MCF 10A (cell line): ENCODE measurements at regions not wholly inside any gene's neighbourhood (a gene's known extent, or its start where the extent isn't known, plus 50 kb on each side); places are given as distances from the start of the nearest gene placed in this dataset.
"Not testable (repeated sequence)": the region's sequence is repeated elsewhere in the genome, so short reads cannot be mapped to it uniquely, and the experiment has no call there.

Source experiments
- BruUV-seq: library from RNA; stranded (reverse); fragments of 400-500 nt; replicated peaks from 2 replicates; lab custom pipeline; 2021; lab: Mats Ljungman, UMichigan
- CTCF ChIA-PET: fragments of 300-600 bp; sonication (Branson Sonifier 250); formaldehyde crosslinking; extraction: SDS; loops from one replicate; lab custom pipeline; 2021; ENCODE audit warnings: antibody characterized with exemption, inconsistent platforms; lab: Yijun Ruan, JAX
- POLR2A ChIA-PET: fragments of 300-600, 350-650 bp; sonication (Branson Sonifier 250); formaldehyde crosslinking; extraction: SDS; loops from one replicate; lab custom pipeline; 2020; ENCODE audit warnings: antibody characterized with exemption, inconsistent platforms; lab: Yijun Ruan, JAX
- DNase-seq: peaks from one replicate; pipeline ENCODE4 v3.0.0-alpha.2; 2018; ENCODE audit not compliant: unreplicated experiment
- H3K27ac Mint-ChIP-seq: one replicate; pipeline ENCODE4 v1.8.0; 2022; ENCODE audit warnings: mild to moderate bottlenecking, low read depth, mixed read lengths; ENCODE audit not compliant: unreplicated experiment
- H3K27me3 Mint-ChIP-seq: one replicate; pipeline ENCODE4 v1.8.0; 2022; ENCODE audit warnings: mixed read lengths; ENCODE audit not compliant: insufficient read depth, unreplicated experiment
- H3K36me3 Mint-ChIP-seq: one replicate; pipeline ENCODE4 v1.8.0; 2022; ENCODE audit warnings: mild to moderate bottlenecking, moderate library complexity, mixed read lengths; ENCODE audit not compliant: insufficient read depth, unreplicated experiment
- H3K4me1 Mint-ChIP-seq: one replicate; pipeline ENCODE4 v1.8.0; 2022; ENCODE audit warnings: mixed read lengths; ENCODE audit not compliant: insufficient read depth, unreplicated experiment
- H3K4me3 Mint-ChIP-seq: one replicate; pipeline ENCODE4 v1.8.0; 2022; ENCODE audit warnings: mild to moderate bottlenecking, moderate library complexity, mixed read lengths; ENCODE audit not compliant: unreplicated experiment
- H3K9me3 Mint-ChIP-seq: one replicate; pipeline ENCODE4 v1.8.0; 2022; ENCODE audit warnings: mixed read lengths; ENCODE audit not compliant: unreplicated experiment
- intact Hi-C: fragments of 100-400 bp; cut with micrococcal nuclease; formaldehyde crosslinking; loops from 2 replicates; pipeline ENCODE4 v1.14.1; 2022
- TF ChIP-seq, protein P1 (sequence below): fragments of 200-600 bp; IDR thresholded peaks from one replicate; pipeline ENCODE4 v1.8.0; 2022; ENCODE audit warnings: antibody characterized with exemption, mild to moderate bottlenecking; ENCODE audit not compliant: unreplicated experiment

DNA sequence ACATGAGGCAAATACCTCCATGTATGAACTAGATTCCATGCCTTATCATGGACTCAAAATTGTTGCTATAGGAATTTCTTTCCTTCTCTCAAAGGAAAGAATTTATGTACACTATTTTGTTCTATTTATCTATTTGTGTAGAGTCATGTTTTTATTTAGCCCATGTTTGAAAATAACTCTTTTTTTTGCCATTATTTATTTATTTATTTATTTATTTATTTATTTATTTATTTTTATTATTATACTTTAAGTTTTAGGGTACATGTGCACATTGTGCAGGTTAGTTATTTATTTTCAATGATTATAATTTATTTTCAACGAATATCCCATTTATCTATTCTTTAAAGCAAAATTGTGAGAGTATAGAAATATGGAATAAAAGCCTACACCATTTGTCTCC, 177.9 kb downstream of the MAGEE1 start:
- H3K27me3 Mint-ChIP-seq, result no peaks in the 10 kb centered on the region
- H3K4me1 Mint-ChIP-seq, result no peaks in the 10 kb centered on the region
- intact Hi-C loops, result no loop called here
- no peak overlapping the region for H3K4me3 Mint-ChIP-seq
- peaks cover 62% of the 10 kb centered on the region for H3K9me3 Mint-ChIP-seq
- no TSS peak for BruUV-seq
- H3K27ac Mint-ChIP-seq, result no peak overlapping the region
- no peaks in the 10 kb centered on the region for H3K36me3 Mint-ChIP-seq
- ChIA-PET CTCF (no interaction called here), POLR2A (no interaction called here)
- TF ChIP-seq, protein P1, sequence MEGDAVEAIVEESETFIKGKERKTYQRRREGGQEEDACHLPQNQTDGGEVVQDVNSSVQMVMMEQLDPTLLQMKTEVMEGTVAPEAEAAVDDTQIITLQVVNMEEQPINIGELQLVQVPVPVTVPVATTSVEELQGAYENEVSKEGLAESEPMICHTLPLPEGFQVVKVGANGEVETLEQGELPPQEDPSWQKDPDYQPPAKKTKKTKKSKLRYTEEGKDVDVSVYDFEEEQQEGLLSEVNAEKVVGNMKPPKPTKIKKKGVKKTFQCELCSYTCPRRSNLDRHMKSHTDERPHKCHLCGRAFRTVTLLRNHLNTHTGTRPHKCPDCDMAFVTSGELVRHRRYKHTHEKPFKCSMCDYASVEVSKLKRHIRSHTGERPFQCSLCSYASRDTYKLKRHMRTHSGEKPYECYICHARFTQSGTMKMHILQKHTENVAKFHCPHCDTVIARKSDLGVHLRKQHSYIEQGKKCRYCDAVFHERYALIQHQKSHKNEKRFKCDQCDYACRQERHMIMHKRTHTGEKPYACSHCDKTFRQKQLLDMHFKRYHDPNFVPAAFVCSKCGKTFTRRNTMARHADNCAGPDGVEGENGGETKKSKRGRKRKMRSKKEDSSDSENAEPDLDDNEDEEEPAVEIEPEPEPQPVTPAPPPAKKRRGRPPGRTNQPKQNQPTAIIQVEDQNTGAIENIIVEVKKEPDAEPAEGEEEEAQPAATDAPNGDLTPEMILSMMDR, result no peak
- no peak for DNase-seq

DNA sequence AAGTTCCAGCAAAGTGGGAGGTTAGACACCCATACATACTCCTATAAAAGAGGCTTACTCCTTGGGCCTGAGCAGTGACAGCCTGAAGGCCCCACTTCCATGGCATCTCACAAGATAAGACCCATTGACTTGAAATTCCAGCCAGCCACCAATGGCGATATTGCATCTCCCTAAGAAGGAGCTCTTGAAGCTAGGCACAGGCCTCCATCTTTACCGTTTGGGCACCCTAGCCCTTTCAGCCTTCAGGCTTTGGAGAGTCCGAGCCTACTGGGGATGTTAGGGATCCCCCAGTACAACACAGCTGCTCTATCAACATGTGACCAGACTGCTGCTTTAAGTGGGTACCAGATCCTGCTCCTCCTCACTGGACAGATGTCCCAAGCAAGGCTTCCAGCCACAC, 189.5 kb downstream of the MAGEE1 start:
- ChIA-PET POLR2A (no interaction called here), CTCF (interaction anchor here (0.6 to 0.9 kb wide), 2 partner anchors 115 to 163 kb away, joined by 3 to 4 read pairs; no protein-coding TSS in a partner anchor)
- H3K27me3 Mint-ChIP-seq, result no peaks in the 10 kb centered on the region
- no peak overlapping the region for H3K27ac Mint-ChIP-seq
- no peak overlapping the region for H3K4me3 Mint-ChIP-seq
- TF ChIP-seq, protein P1, result no peak
- no TSS peak for BruUV-seq
- intact Hi-C loops, result no loop called here
- no peaks in the 10 kb centered on the region for H3K36me3 Mint-ChIP-seq
- H3K4me1 Mint-ChIP-seq, result no peaks in the 10 kb centered on the region
- H3K9me3 Mint-ChIP-seq, result peaks cover 37% of the 10 kb centered on the region
- DNase-seq, result no peak

DNA sequence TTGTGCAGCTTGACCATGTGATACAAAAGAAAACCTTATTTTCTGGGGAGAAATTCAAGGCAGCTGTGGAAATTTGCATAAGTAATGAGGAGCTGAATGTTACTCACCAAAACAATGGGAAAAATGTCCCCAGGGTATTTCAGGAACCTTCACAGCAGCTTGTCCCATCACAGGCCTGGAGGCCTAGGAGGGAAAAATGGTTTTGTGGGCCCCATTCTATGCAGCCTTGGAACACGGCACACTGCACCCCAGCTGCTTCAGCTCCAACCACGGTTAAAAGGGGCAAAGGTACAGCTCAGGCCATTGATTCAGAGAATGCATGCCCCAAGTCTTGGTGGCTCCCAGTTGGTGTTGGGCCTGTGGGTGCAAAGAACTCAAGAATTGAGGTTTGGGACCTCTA, 216.1 kb downstream of the MAGEE1 start:
- Mint-ChIP-seq H3K4me3 (no peak overlapping the region), H3K9me3 (peaks cover 11% of the 10 kb centered on the region), H3K27me3 (no peaks in the 10 kb centered on the region), H3K36me3 (no peaks in the 10 kb centered on the region), H3K27ac (no peak overlapping the region), H3K4me1 (no peaks in the 10 kb centered on the region)
- POLR2A ChIA-PET, result no interaction called here
- no TSS peak for BruUV-seq
- intact Hi-C loops, result no loop called here
- TF ChIP-seq, protein P1, result no peak
- no peak for DNase-seq
- CTCF ChIA-PET, result interaction anchor here (0.6 to 0.7 kb wide), 2 partner anchors 253 to 1996 kb away, joined by 3 read pairs; no protein-coding TSS in a partner anchor

DNA sequence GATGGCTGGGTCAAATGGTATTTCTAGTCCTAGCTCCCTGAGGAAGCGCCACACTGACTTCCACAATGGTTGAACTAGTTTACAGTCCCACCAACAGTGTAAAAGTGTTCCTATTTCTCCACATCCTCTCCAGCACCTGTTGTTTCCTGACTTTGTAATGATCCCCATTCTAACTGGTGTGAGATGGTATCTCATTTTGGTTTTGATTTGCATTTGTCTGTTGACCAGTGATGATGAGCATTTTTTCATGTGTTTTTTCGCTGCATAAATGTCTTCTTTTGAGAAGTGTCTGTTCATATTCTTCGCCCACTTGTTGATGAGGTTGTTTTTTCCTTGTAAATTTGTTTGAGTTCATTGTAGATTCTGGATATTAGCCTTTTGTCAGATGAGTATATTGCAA, 223.9 kb downstream of the MAGEE1 start:
- POLR2A ChIA-PET, H3K9me3 Mint-ChIP-seq, H3K36me3 Mint-ChIP-seq, H3K4me3 Mint-ChIP-seq, H3K27me3 Mint-ChIP-seq, H3K27ac Mint-ChIP-seq, BruUV-seq, H3K4me1 Mint-ChIP-seq, DNase-seq, intact Hi-C loops, CTCF ChIA-PET: not testable (repeated sequence)

DNA sequence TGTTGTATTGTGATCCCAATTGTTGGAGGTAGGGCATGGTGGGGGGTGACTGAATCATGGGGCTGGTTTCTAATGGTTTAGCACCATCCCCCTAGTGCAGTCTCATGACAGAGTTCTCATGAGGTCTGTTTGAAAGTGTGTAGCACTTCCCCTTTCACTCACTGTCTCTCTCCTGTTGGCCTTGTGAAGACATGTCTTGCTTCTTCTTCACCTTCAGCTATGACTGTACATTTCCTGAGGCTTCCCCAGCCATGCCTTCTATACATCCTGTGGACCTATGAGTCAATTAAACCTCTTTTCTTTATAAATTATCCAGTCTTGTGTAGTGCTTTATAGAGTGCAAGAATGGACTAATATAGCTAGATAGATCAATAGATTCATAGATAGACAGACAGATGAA, 230.0 kb downstream of the MAGEE1 start:
- intact Hi-C loops, result no loop called here
- Mint-ChIP-seq H3K36me3 (no peaks in the 10 kb centered on the region), H3K27me3 (no peaks in the 10 kb centered on the region), H3K27ac (no peak overlapping the region), H3K9me3 (peaks cover 9% of the 10 kb centered on the region), H3K4me1 (no peaks in the 10 kb centered on the region), H3K4me3 (no peak overlapping the region)
- CTCF ChIA-PET, result no interaction called here
- TF ChIP-seq, protein P1, result no peak
- no peak for DNase-seq
- BruUV-seq, result no TSS peak
- POLR2A ChIA-PET, result no interaction called here
